ENCODE measurements at regions not wholly inside any gene's neighbourhood (a gene's known extent, or its start where the extent isn't known, plus 50 kb on each side); places are given as distances from the start of the nearest gene placed in this dataset.

GRCh38 chr6:40321616-40322015 lies 265.5 kb downstream of the LRFN2 start:
- no peak for DNase-seq
- H3K27ac ChIP-seq: no peak overlapping the region
- peaks cover 3% of the 10 kb centered on the region; the same call in 1 of the 2 replicates for H3K36me3 ChIP-seq
- H3K27me3 ChIP-seq (ENCODE audit: insufficient read depth, low read depth, severe bottlenecking): no peaks in the 10 kb centered on the region
- TF ChIP-seq CTCF (IDR thresholded peaks at IDR 0.05; ENCODE audit: low read depth, low read length): no peak
- peaks cover 5% of the 10 kb centered on the region for H3K9me3 ChIP-seq (ENCODE audit: severe bottlenecking)
- no peak overlapping the region for H3K4me3 ChIP-seq (ENCODE audit: low read depth, low read length)

- H3K4me3 ChIP-seq (ENCODE audit: low read depth, low read length): no peak overlapping the region
- no peak for TF ChIP-seq CTCF (IDR thresholded peaks at IDR 0.05; ENCODE audit: low read depth, low read length)
These were observed 266.2 kb downstream of the LRFN2 start for GRCh38 chr6:40320947-40321346.

DNA sequence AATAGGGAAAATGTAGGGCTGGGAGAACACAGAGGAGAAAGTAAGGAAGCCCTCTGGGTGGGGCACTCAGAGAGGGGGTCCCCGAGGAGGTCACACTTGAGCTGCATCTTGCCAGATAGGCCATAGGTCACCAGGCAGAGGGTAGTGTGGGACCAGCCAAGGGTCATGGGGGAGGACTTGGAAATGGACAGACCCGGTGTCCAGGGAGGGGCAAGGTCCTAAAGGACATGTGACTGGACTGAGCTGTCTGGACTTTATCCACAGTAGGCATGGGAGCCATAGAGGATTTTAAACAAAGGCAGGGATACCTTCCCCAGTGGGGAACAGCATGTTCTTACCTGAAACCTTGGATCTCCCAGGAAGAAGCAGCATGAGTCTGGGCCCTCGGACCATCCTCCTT lies 266.7 kb downstream of the LRFN2 start:
- Histone ChIP-seq H3K27ac (no peak overlapping the region), H3K36me3 (peaks cover 3% of the 10 kb centered on the region; the same call in 1 of the 2 replicates), H3K4me3 (ENCODE audit: low read depth, low read length) (no peak overlapping the region), H3K27me3 (ENCODE audit: insufficient read depth, low read depth, severe bottlenecking) (no peaks in the 10 kb centered on the region), H3K9me3 (ENCODE audit: severe bottlenecking) (peaks cover 5% of the 10 kb centered on the region)
- no peak for TF ChIP-seq CTCF (IDR thresholded peaks at IDR 0.05; ENCODE audit: low read depth, low read length)
- no peak for DNase-seq

More at GRCh38 chr6:40320947-40321346, 266.2 kb downstream of the LRFN2 start:
- H3K36me3 ChIP-seq: peaks cover 3% of the 10 kb centered on the region; the same call in 1 of the 2 replicates
- H3K9me3 ChIP-seq (ENCODE audit: severe bottlenecking): peaks cover 5% of the 10 kb centered on the region
- no peaks in the 10 kb centered on the region for H3K27me3 ChIP-seq (ENCODE audit: insufficient read depth, low read depth, severe bottlenecking)
- no peak overlapping the region for H3K27ac ChIP-seq
- DNase-seq: no peak

GRCh38 chr6:40319124-40319523 lies 268.0 kb downstream of the LRFN2 start:
- Histone ChIP-seq H3K4me3 (ENCODE audit: low read depth, low read length) (no peak overlapping the region), H3K27ac (no peak overlapping the region), H3K9me3 (ENCODE audit: severe bottlenecking) (peaks cover 5% of the 10 kb centered on the region), H3K27me3 (ENCODE audit: insufficient read depth, low read depth, severe bottlenecking) (no peaks in the 10 kb centered on the region), H3K36me3 (no peaks in the 10 kb centered on the region)
- no peak for DNase-seq
- TF ChIP-seq CTCF (IDR thresholded peaks at IDR 0.05; ENCODE audit: low read depth, low read length): no peak

DNA sequence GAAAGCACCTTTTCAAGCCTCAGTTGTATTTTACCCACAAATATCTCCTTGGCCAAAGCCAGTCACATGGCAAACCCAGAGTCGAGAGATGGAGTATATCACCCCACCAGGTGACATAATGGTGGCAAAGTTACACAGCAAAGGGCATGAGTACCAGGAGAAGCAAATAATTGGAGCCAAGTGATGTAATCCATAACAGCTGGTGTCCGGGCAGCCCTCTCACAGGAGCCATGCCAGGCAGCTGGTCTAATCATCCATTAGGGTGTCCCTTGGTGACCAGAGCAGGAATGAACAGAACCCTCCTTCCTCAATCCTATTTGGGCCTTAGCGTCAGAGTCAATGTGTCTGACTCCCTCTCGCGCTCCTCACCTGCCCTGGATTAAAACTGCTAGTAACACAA lies 272.1 kb downstream of the LRFN2 start:
- Histone ChIP-seq H3K36me3 (no peaks in the 10 kb centered on the region), H3K27me3 (ENCODE audit: insufficient read depth, low read depth, severe bottlenecking) (no peaks in the 10 kb centered on the region), H3K27ac (no peak overlapping the region), H3K9me3 (ENCODE audit: severe bottlenecking) (peaks cover 5% of the 10 kb centered on the region), H3K4me3 (ENCODE audit: low read depth, low read length) (no peak overlapping the region)
- TF ChIP-seq CTCF (IDR thresholded peaks at IDR 0.05; ENCODE audit: low read depth, low read length): no peak
- DNase-seq: no peak

DNA sequence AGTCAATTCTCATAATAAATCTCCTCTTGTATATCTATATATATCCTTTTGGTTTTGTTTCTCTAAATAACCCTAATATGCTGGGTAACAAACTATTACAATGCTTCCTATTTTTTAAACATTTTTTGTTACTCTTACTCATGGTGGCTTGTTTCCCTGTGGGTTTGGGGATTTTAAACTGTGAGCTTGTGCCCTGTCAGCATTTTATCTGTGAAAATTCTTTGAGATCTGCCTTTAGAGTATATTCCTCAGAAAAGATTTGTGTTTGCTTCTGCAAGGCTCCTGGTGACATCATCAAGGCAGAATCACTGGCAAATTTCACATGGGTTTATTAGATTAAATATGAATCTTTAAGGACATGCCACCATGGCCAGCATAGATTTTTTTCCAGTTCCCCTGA lies 273.6 kb downstream of the LRFN2 start:
- no peaks in the 10 kb centered on the region for H3K27me3 ChIP-seq (ENCODE audit: insufficient read depth, low read depth, severe bottlenecking)
- no peaks in the 10 kb centered on the region for H3K36me3 ChIP-seq
- H3K9me3 ChIP-seq (ENCODE audit: severe bottlenecking): no peaks in the 10 kb centered on the region
- H3K27ac ChIP-seq: no peak overlapping the region
- TF ChIP-seq CTCF (IDR thresholded peaks at IDR 0.05; ENCODE audit: low read depth, low read length): no peak
- no peak overlapping the region for H3K4me3 ChIP-seq (ENCODE audit: low read depth, low read length)
- DNase-seq: no peak
